Occipital lobe (tissue), 1 donor: ENCODE measurements at regions not wholly inside any gene's neighbourhood (a gene's known extent, or its start where the extent isn't known, plus 50 kb on each side); places are given as distances from the start of the nearest gene placed in this dataset.

Experiments
- DNase-seq: peaks from one replicate; lab custom pipeline; 2025; lab: John Stamatoyannopoulos, UW

- DNase-seq: no peak
Observed at GRCh38 chr1:195430826-195431225, 1177.4 kb downstream of the KCNT2 start.

GRCh38 chr1:195428927-195429326 lies 1179.3 kb downstream of the KCNT2 start:
- DNase-seq: no peak

- DNase-seq: no peak
Observed at GRCh38 chr1:195415584-195415983, 1192.7 kb downstream of the KCNT2 start.

GRCh38 chr1:195394567-195394966 lies 1213.7 kb downstream of the KCNT2 start:
- no peak for DNase-seq

- no peak for DNase-seq
Observed at GRCh38 chr1:195376190-195376589, 1232.0 kb downstream of the KCNT2 start.

GRCh38 chr1:195373856-195374255 lies 1234.4 kb downstream of the KCNT2 start:
- no peak for DNase-seq

- DNase-seq: no peak
Observed at GRCh38 chr1:195345149-195345548, 1263.1 kb downstream of the KCNT2 start.

- DNase-seq: no peak
Observed at GRCh38 chr1:195337646-195338045, 1270.6 kb downstream of the KCNT2 start.

GRCh38 chr1:195336812-195337211 lies 1271.4 kb downstream of the KCNT2 start:
- no peak for DNase-seq

- DNase-seq: no peak
Observed at GRCh38 chr1:195335541-195335940, 1272.7 kb downstream of the KCNT2 start.

- no peak for DNase-seq
Observed at GRCh38 chr1:195332102-195332501, 1276.1 kb downstream of the KCNT2 start.

- DNase-seq: no peak
Observed at GRCh38 chr1:195328681-195329080, 1279.6 kb downstream of the KCNT2 start.

- DNase-seq: no peak
Observed at GRCh38 chr1:195328102-195328501, 1280.1 kb downstream of the KCNT2 start.

- DNase-seq: no peak
Observed at GRCh38 chr1:195327361-195327760, 1280.9 kb downstream of the KCNT2 start.

GRCh38 chr1:195326325-195326724 lies 1281.9 kb downstream of the KCNT2 start:
- no peak for DNase-seq

- no peak for DNase-seq
Observed at GRCh38 chr1:195325181-195325580, 1283.1 kb downstream of the KCNT2 start.

- DNase-seq: no peak
Observed at GRCh38 chr1:195306281-195306680, 1302.0 kb downstream of the KCNT2 start.

- DNase-seq: no peak
Observed at GRCh38 chr1:195294911-195295310, 1313.3 kb downstream of the KCNT2 start.

GRCh38 chr1:195278644-195279043 lies 1329.6 kb downstream of the KCNT2 start:
- no peak for DNase-seq

GRCh38 chr1:195275710-195276109 lies 1332.5 kb downstream of the KCNT2 start:
- DNase-seq: no peak

- no peak for DNase-seq
Observed at GRCh38 chr1:195251900-195252299, 1356.3 kb downstream of the KCNT2 start.

- DNase-seq: no peak
Observed at GRCh38 chr1:195243492-195243891, 1364.7 kb downstream of the KCNT2 start.

- DNase-seq: no peak
Observed at GRCh38 chr1:195241066-195241465, 1367.2 kb downstream of the KCNT2 start.

- no peak for DNase-seq
Observed at GRCh38 chr1:195238313-195238712, 1369.9 kb downstream of the KCNT2 start.
